Skin epidermis (tissue), 12 donors: ENCODE measurements at regions not wholly inside any gene's neighbourhood (a gene's known extent, or its start where the extent isn't known, plus 50 kb on each side); places are given as distances from the start of the nearest gene placed in this dataset.

Source experiments
- H3K27ac ChIP-seq, 21 experiments: fragments of 200-600 bp; sonication (generic) in 11 of 21; one replicate each; pipeline ENCODE4 v1.5.0; 2020; ENCODE audit warnings: mild to moderate bottlenecking in 3 of 21, inconsistent platforms in 2 of 21, moderate library complexity in 2 of 21
- H3K4me3 ChIP-seq, 7 experiments: fragments of 200-600 bp; sonication (generic) in 2 of 7; one replicate each; pipeline ENCODE4 v1.5.0; 2020; ENCODE audit warnings: inconsistent platforms in 2 of 7, mild to moderate bottlenecking in 2 of 7, moderate library complexity in 1 of 7

- H3K4me3 ChIP-seq, result no peak overlapping the region
- no peak overlapping the region for H3K27ac ChIP-seq
Measured at GRCh38 chr10:44587488-44588318, 202.8 kb upstream of the CXCL12 start.

DNA sequence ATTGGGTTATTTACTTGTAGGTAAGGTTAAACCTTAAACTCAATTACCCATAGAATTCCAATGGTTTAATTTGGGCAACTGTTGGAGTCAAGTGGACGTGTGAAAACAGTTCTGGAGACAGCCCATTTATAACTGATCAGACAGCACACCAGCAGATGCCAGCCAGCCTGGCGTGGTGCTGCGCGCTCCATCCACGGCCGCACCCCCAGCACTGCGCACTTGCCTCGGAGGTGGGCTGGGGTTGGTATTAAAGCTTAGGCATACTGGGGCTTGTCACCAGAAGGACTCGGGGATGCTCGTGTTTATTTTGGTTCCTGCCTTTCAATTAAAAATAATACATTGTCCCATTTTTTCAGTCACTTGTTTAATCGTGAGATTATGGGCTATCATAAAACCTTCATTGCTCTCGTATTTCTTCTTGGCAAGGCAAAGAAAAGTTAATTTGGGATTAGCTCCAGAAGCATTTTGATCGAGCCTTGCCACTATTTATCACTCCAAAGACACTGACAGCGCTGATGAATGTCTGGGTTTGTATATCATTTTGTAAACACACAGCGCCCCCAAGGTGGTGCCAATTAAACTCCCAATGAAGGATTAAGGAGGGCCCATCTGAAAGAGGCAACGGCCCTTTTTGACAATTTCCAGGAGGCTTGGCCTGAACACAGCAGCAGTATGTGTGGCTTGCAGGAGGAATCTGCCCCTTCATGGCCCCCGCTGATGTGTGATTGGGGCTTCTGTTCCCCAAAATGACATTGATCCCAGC is 204.5 kb upstream of the CXCL12 start:
- H3K4me3 ChIP-seq, result no peak overlapping the region
- H3K27ac ChIP-seq, result no peak overlapping the region

DNA sequence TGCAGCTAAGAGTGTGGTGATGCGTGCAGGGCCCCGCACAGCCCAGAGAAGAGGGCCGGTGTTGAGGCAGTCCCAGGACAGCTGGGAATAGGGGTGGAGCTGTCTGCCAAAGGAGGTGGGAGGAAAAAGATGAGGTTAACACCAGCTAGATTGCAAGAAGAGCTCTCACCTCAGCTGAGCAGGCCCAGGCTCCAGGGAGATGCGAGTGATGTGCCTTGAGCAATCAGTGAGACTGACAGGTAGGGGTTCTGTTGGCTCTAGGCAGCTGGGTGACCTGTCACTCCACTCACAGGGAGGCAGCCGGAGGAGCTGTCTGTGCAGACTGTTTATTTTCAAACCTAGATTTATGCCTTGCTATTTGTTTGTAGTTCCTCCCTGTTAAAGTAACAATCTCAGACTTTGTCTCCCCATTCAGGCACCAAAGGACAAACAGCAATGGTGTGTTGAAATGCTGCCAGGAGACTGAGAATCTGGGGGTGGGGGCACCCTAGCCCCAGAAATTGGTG is 205.1 kb upstream of the CXCL12 start:
- Histone ChIP-seq H3K4me3 (no peak overlapping the region), H3K27ac (no peak overlapping the region)

GRCh38 chr10:44591911-44592310 is 207.0 kb upstream of the CXCL12 start:
- no peak overlapping the region for H3K4me3 ChIP-seq

GRCh38 chr10:44593952-44594351 is 209.1 kb upstream of the CXCL12 start:
- Histone ChIP-seq H3K4me3 (no peak overlapping the region), H3K27ac (no peak overlapping the region)

More at GRCh38 chr10:44591911-44592310, 207.0 kb upstream of the CXCL12 start:
- H3K27ac ChIP-seq, result no peak overlapping the region

- Histone ChIP-seq H3K4me3 (no peak overlapping the region), H3K27ac (no peak overlapping the region)
Measured at GRCh38 chr10:44607116-44607515, 222.2 kb upstream of the CXCL12 start.

DNA sequence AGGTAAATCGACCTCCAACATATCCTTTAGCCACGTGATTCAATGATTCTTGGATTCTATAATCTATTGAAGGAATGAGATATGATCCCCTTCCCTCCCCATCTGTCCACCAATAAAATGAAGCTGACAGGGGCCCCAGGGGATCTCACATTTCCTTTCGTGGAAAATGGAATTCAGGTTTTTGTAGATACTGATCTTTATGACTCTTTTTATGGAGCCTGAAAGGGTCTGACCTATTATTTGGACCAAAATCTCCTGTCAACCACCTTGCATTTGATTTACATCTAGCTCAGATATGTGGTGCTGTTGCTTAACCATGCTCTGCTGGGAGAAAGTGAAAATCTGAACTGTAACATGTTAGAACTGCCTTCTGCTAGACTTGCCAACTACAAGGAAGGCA is 234.0 kb upstream of the CXCL12 start:
- H3K4me3 ChIP-seq, result no peak overlapping the region
- no peak overlapping the region for H3K27ac ChIP-seq

- no peak overlapping the region for H3K27ac ChIP-seq
Measured at GRCh38 chr10:44619521-44619920, 234.6 kb upstream of the CXCL12 start.

DNA sequence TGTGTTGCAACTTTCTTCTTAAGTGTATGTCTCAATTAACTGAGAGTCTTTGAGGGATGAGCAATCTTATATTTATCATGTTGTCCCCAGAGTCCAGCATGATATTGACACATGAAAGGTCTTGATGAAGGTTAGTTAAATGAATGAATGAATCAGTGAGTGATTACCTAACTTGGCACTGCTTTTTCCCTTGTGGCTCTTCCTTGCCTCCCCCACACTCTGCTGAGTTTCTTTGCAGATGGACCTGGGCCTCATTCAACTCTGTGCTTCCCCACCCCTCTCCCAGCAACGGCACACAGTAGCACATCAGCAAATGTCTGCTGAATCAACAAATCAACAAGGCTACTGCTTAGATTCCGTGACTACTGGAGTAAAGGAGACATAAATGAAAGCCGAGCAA is 235.1 kb upstream of the CXCL12 start:
- H3K27ac ChIP-seq, result no peak overlapping the region

More at GRCh38 chr10:44619521-44619920, 234.6 kb upstream of the CXCL12 start:
- H3K4me3 ChIP-seq, result no peak overlapping the region

GRCh38 chr10:44627591-44628354 is 242.9 kb upstream of the CXCL12 start:
- H3K27ac ChIP-seq, result peak overlapping the region in 3 of 21 experiments; percentile 5 to 59 (median 48)

More for the DNA sequence above, 235.1 kb upstream of the CXCL12 start:
- H3K4me3 ChIP-seq, result no peak overlapping the region

DNA sequence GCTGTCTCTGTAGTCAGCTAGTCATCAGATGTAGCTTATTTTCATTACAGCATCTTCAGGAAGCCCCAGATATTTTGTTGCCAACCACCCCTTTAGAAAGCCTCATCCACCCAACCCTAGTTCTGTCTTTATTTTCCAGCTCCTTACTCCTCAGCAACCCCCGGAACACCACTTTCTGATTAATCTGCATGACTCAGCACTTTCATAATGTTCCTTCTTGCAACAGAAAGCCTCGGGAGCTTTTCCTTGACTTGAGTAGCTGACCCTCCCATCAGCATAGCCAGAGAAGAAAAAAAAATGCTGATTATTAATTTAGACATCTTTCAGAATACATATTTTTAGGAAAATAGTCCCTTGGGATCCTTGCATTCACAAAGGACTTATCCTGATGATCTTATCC is 244.0 kb upstream of the CXCL12 start:
- Histone ChIP-seq H3K4me3 (no peak overlapping the region), H3K27ac (peak overlapping the region in 3 of 21 experiments; percentile 5 to 59 (median 48))

More at GRCh38 chr10:44627591-44628354, 242.9 kb upstream of the CXCL12 start:
- H3K4me3 ChIP-seq, result no peak overlapping the region

DNA sequence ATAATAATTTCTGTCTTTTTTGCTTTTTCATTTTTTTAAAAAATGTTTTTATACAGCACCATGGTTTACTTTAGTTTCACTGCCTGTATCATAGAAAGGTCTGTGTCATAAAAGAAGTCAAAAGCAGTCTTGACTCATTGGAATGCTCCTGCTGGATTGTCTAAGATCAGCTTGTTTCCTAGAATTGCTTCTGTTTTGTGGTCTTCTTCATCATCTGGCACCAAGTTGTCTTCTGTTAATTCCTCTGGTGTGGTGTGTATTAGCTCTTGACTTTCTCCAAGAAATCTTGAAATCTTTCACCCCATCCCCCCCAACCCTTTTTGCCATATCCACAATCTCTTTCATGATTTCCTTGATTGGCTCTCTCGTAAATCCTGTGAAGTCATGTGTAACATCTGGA is 250.3 kb upstream of the CXCL12 start:
- no peak overlapping the region for H3K27ac ChIP-seq
- no peak overlapping the region for H3K4me3 ChIP-seq

DNA sequence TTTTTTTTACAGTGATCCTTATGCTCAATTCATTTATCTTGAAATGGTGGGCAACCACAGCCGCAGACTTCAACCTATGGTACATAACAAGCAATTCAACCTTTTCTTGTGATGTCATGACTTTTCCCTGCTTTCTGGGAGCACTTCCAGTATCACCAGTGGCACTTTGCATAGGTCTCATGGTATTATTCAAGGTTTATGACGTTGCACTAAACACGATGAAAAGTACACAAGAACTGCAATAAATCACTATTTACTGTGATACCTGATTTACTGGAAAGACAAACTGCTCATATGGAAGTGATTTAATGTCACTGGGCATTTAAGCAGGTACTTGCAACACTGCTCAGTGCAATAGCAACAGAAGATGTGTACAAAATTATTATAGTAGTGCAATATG is 251.7 kb upstream of the CXCL12 start:
- Histone ChIP-seq H3K27ac (no peak overlapping the region), H3K4me3 (no peak overlapping the region)

- H3K4me3 ChIP-seq, result no peak overlapping the region
- H3K27ac ChIP-seq, result no peak overlapping the region
Measured at GRCh38 chr10:44640429-44640828, 255.5 kb upstream of the CXCL12 start.

DNA sequence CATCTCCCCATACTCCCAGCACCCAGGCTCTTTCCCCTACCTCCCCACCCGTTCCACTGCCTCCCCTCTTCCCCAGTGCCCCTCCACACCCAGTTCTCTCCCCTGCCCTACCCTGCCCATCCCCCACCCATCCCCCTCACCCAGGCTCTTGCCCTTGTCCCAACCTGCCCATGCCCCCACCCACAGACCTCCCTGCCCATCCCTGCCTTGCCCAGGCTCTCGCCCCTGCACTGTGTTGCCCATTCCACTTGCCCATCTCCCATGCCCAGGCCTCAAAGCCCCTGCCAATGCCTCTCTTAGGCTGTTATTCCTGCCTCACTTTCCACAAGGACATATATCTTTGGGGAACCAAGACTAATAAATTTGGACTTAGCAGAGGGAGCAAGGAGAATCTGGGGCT is 262.6 kb upstream of the CXCL12 start:
- H3K27ac ChIP-seq, result peak overlapping the region in 1 of 21 experiments; percentile 21

DNA sequence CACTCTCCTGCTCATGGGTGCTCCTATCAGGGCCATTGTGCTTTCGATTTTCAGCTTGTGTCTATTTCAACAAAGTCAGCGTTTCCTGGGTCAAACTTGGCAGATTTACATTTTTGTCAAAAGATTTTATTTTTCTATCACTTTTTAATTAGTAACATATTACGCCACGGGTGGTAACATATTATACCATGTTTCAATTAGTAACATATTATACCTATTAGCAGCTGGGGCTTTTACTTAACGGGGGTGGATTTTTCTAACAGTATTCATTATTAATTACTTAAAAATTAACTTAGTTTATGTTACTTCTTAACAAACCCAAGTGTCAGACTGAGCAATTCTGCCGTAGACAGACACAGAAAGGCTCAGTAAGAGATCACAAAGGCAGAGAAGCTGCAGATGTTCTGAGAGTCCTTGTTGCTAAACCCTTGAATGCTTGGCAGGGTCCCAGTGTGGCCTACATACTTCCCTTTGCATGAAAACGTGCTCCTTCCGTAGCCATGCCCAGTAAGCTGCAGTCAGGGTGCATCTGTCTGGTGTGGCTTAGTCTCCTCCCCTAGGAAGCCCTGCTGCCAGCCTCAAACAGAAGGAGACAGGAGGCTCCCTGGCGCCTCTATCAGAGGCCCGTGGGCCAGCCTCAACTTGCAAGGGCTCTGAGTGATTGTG is 263.1 kb upstream of the CXCL12 start:
- no peak overlapping the region for H3K4me3 ChIP-seq
- H3K27ac ChIP-seq, result peak overlapping the region in 1 of 21 experiments; percentile 21

More for the DNA sequence above, 262.6 kb upstream of the CXCL12 start:
- no peak overlapping the region for H3K4me3 ChIP-seq

DNA sequence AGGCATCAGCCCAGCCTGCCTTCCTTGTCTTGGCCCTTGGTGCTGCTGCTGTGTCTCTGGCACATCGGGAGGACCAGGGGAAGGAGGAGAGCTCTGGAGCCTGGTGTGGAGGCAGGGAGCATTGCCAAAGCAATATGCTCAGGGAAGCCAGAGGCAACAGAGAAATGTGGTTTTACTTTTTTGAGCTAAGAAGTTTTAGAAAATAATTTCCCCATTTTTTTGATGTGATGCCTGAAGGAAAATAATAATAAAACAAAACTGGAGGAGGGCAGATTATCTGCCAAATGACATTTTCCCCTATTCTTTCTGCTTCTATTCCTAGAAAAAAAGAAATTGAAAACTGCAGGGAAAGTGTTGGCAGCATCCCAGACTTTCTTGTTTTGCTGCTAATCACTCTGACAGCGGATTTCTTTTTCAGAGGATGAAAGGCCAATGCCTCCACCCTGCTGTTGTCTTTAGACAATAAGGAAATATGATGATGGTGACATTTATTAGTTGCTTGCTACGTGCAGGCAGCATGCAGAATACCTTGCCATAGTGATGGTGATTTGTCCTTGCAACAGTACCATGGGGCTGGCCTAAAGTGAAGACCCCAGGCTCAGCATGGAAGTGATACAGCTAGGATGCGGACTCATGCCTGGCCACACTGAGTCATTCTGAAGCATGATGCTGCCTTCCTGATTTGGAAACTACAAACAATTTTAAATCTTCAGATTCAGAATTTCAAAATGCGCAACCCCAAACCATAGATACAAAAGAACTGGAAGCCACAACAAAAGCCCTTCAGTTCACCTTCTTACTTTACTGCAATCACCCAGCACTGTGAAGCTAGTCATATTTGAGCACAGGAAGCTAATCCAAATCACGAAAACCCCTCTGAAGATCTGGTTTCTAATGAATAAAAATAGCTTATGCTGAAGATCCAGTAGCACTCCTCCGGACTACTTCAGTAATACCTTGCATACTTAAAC is 260.2 kb upstream of the TMEM72 start:
- H3K4me3 ChIP-seq, result no peak overlapping the region
- peak overlapping the region in 2 of 21 experiments; percentile 35 to 59 for H3K27ac ChIP-seq

DNA sequence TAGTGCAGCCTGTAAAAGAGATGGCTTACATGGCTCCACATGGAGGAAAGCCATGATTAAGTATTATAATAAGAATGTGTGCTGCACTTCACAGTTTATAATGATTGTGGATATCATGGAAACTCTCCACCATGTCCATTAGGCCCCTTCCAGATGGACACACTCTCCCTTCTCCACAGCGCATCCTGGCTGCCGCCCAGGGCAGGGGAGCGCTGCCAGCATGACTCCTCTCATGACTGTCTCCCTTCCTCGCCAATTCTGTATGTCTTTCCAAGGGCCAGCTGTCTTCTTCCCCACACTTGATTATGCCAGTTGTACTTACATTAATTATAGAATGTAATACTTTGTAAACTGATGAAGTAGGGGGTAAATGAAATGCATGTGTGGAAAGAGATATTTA is 259.3 kb upstream of the TMEM72 start:
- H3K4me3 ChIP-seq, result no peak overlapping the region
- peak overlapping the region in 2 of 21 experiments; percentile 35 to 59 for H3K27ac ChIP-seq
